T-cell (primary cell): ENCODE measurements at regions not wholly inside any gene's neighbourhood (a gene's known extent, or its start where the extent isn't known, plus 50 kb on each side); places are given as distances from the start of the nearest gene placed in this dataset.

Experiments used
- ATAC-seq, 4 experiments: fragments of 200-7000 bp in 3 of 4; fragments of 150-1000 bp in 1 of 4; cut with Tn5 transposase; replicated peaks in 1 of 4; 1 replicate in 3 of 4; 2 replicates in 1 of 4; pipeline ENCODE4 v1.10.0; 2021; ENCODE audit warnings: moderate library complexity in 3 of 4, mild to moderate bottlenecking in 2 of 4, moderate number of reproducible peaks in 1 of 4
- CTCF ChIA-PET, 2 donors: fragments of 300-600 bp; sonication (Branson Sonifier 250); formaldehyde crosslinking; loops; one replicate each; lab custom pipeline; 2022; ENCODE audit warnings: antibody characterized with exemption in 2 of 2; lab: Charles Lee
- POLR2A ChIA-PET, 2 donors: fragments of 300-600 bp; sonication (Branson Sonifier 250); formaldehyde crosslinking; loops; one replicate each; lab custom pipeline; 2022; ENCODE audit warnings: antibody characterized with exemption in 2 of 2; lab: Charles Lee
- DNase-seq, 35 experiments: peaks; one replicate each; pipeline versions ENCODE4 v3.0.0 to v3.0.0-alpha.2; 2013 to 2023
- H3K27ac ChIP-seq: one replicate; pipeline ENCODE4 v1.5.1; 2013; ENCODE audit warnings: low read length
- H3K27me3 ChIP-seq, 2 experiments: replicated peaks in 1 of 2; 1 replicate in 1 of 2; 2 replicates in 1 of 2; pipeline versions ENCODE4 v1.6.1 to v1.7.0; 2013; ENCODE audit warnings: low read length in 1 of 2, mixed read lengths in 1 of 2; ENCODE audit not compliant: control insufficient read depth in 2 of 2, insufficient read depth in 2 of 2; ENCODE audit errors: extremely low read depth in 1 of 2
- H3K36me3 ChIP-seq, 2 donors: 1 replicate in 1 of 2; 2 replicates in 1 of 2; pipeline versions ENCODE4 v1.6.1 to v1.7.0; 2013; ENCODE audit warnings: low read length in 1 of 2; ENCODE audit not compliant: control insufficient read depth in 2 of 2, insufficient read depth in 1 of 2; ENCODE audit errors: extremely low read depth in 1 of 2
- H3K4me1 ChIP-seq, 2 experiments: 1 replicate in 1 of 2; 2 replicates in 1 of 2; pipeline versions ENCODE4 v1.6.1 to v1.7.0; 2013; ENCODE audit warnings: low read length in 2 of 2, mixed read lengths in 1 of 2; ENCODE audit not compliant: insufficient read depth in 2 of 2, control insufficient read depth in 1 of 2; ENCODE audit errors: extremely low read depth in 1 of 2
- H3K4me3 ChIP-seq, 2 donors: 1 replicate in 1 of 2; 2 replicates in 1 of 2; pipeline versions ENCODE4 v1.5.1 to v1.7.0; 2013; ENCODE audit warnings: mild to moderate bottlenecking in 2 of 2, low read length in 1 of 2, moderate library complexity in 1 of 2; ENCODE audit not compliant: control insufficient read depth in 1 of 2; ENCODE audit errors: extremely low read depth in 1 of 2
- H3K9me3 ChIP-seq: 2 replicates; pipeline ENCODE4 v1.7.0; 2013
- H3K27ac Mint-ChIP-seq, 2 donors: one replicate each; pipeline ENCODE4 v1.8.0; 2020 to 2021; ENCODE audit warnings: mild to moderate bottlenecking in 2 of 2, mixed read lengths in 2 of 2
- H3K27me3 Mint-ChIP-seq, 2 donors: one replicate each; pipeline ENCODE4 v1.8.0; 2021 to 2022; ENCODE audit warnings: mixed read lengths in 2 of 2
- H3K36me3 Mint-ChIP-seq: one replicate; pipeline ENCODE4 v1.8.0; 2021; ENCODE audit warnings: mixed read lengths
- H3K4me1 Mint-ChIP-seq, 3 donors: one replicate each; pipeline ENCODE4 v1.8.0; 2020 to 2022; ENCODE audit warnings: mixed read lengths in 3 of 3, mild to moderate bottlenecking in 1 of 3
- H3K4me3 Mint-ChIP-seq, 3 donors: one replicate each; pipeline ENCODE4 v1.8.0; 2020 to 2022; ENCODE audit warnings: mild to moderate bottlenecking in 3 of 3, mixed read lengths in 3 of 3, moderate library complexity in 3 of 3
- H3K9me3 Mint-ChIP-seq, 3 donors: one replicate each; pipeline ENCODE4 v1.8.0; 2020 to 2022; ENCODE audit warnings: mixed read lengths in 3 of 3
- WGBS: methylation state at CpG from one replicate; pipeline ENCODE4 v1.1.5; 2013; ENCODE audit warnings: missing lambda C conversion rate; ENCODE audit not compliant: insufficient coverage; 5-methylcytosine and 5-hydroxymethylcytosine counted together

DNA sequence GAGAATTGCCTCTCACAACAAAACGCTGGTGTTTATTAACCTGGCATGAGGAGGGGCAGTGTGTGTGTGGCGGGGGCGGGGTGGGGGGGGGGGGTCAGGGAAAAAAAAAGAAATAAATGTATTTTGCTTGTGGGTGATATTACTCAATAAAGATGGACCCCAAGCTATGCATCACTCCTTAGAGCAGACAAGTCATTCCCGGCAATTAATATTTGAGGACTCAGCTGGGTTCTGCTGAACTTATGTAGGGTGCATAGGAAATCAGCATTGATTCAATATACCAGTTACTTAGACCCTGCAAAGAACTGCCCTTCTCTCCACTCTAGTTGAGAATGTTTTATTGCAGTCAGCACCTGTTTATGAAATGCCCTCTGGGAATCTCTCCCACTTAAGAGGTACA, 206.2 kb upstream of the MAF start:
- H3K27ac ChIP-seq = no peak overlapping the region
- ChIA-PET POLR2A (no interaction called here), CTCF (no interaction called here)
- H3K9me3 ChIP-seq = no peaks in the 10 kb centered on the region
- no peaks in the 10 kb centered on the region for H3K4me1 ChIP-seq
- no peak for DNase-seq
- no peaks in the 10 kb centered on the region for H3K36me3 ChIP-seq
- Mint-ChIP-seq H3K4me1 (no peaks in the 10 kb centered on the region), H3K36me3 (no peaks in the 10 kb centered on the region), H3K27me3 (peaks cover 12% of the 10 kb centered on the region in 2 donors), H3K4me3 (no peak overlapping the region), H3K27ac (no peak overlapping the region), H3K9me3 (peaks cover 0 to 4% (median 0%) of the 10 kb centered on the region in 3 donors)
- H3K27me3 ChIP-seq = peaks cover 0 to 2% of the 10 kb centered on the region in 2 experiments
- no CpG with 5 or more reads among the region's 4 CpGs for WGBS
- no peak for ATAC-seq
- H3K4me3 ChIP-seq = no peak overlapping the region

DNA sequence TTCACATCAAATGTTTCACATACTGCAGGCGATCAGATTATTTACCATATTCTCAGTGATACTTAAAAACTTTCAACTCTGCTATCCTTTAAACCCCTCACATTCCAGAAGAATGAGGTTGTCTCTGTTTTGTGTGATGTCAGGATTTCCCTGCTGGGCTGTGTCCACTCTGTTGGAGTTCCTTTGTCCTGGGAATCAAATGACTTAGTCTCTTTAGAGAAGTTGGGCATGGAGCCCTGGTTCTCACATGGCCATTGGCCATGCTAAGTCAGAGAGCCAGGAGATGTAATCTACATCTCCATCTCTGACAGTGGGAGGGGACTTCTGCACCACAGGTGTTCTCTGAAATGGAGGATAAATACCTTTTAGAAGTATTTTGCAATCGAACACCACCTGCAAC, 205.1 kb upstream of the MAF start:
- peaks cover 0 to 2% of the 10 kb centered on the region in 2 experiments for H3K27me3 ChIP-seq
- peaks cover 9% of the 10 kb centered on the region in 2 donors for H3K27me3 Mint-ChIP-seq
- ChIA-PET POLR2A (no interaction called here), CTCF (no interaction called here)
- H3K36me3 ChIP-seq = no peaks in the 10 kb centered on the region
- DNase-seq (no peak), ATAC-seq (no peak)
- WGBS = no CpG with 5 or more reads among the region's 2 CpGs
- H3K4me3 Mint-ChIP-seq = no peak overlapping the region
- H3K27ac ChIP-seq = no peak overlapping the region
- H3K9me3 Mint-ChIP-seq = peaks cover 0 to under 1% (median 0%) of the 10 kb centered on the region in 3 donors
- no peaks in the 10 kb centered on the region for H3K4me1 ChIP-seq
- no peak overlapping the region for H3K27ac Mint-ChIP-seq
- H3K36me3 Mint-ChIP-seq = no peaks in the 10 kb centered on the region
- no peaks in the 10 kb centered on the region for H3K9me3 ChIP-seq
- no peaks in the 10 kb centered on the region for H3K4me1 Mint-ChIP-seq
- no peak overlapping the region for H3K4me3 ChIP-seq

DNA sequence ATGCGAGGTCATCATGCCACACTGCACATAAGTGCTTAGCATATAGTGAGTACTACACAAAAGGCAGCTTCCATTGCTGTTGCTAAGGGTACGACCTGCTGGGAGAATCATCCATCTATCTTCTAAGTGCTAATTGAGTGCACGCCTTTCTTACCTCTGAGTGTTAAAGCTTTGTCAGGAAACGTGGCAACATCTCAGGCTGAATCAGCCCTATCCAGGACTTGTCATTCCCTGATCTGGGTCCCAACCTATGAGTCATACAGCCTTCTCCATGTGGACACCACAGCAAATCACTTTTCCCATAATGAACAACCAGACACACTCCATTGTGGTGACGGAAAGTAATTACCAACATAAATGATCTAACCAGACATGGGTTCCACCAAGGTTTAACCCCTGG, 201.1 kb upstream of the MAF start:
- no peak for ATAC-seq
- H3K9me3 Mint-ChIP-seq = no peaks in the 10 kb centered on the region

DNA sequence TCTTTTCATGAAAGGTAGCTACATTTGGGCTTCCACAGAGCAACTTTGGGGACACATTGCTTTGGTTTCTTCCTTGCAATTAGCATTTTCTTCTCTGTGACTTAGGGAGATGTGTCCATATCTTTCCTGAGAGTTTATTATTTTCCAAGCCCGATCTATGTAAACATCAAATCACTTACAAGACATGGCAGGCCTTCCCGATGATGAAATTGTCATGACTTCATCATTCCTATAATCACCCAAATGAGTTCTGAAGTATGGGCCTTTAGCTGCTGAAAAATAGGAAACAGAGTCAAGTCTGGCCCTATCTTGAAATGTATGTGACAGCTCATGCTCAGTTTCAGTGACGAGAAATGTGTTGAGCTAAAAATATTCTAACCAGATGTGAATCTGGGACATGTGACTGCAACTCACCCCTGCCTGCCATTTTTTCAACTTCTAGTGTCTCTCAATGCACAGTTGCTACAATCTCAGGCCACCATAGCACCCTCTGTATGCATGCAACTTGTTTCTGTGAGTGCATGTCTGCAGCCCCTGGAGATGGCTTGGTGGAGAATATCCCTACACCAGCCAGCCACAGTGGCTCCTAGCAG, 199.6 kb upstream of the MAF start:
- Histone ChIP-seq H3K27ac (no peak overlapping the region), H3K27me3 (peaks cover 0 to 9% of the 10 kb centered on the region in 2 experiments), H3K4me1 (no peaks in the 10 kb centered on the region), H3K36me3 (no peaks in the 10 kb centered on the region), H3K4me3 (no peak overlapping the region), H3K9me3 (no peaks in the 10 kb centered on the region)
- Mint-ChIP-seq H3K9me3 (no peaks in the 10 kb centered on the region), H3K4me3 (no peak overlapping the region), H3K27me3 (peaks cover 0 to 1% of the 10 kb centered on the region in 2 donors), H3K36me3 (no peaks in the 10 kb centered on the region), H3K27ac (no peak overlapping the region), H3K4me1 (no peaks in the 10 kb centered on the region)
- WGBS = 0% methylated on average over 1 of the region's 3 CpGs
- POLR2A ChIA-PET = interaction anchor here in 1 of 2 donors (0.6 kb wide), 1 partner anchor 524 kb away, joined by 3 read pairs; no protein-coding TSS in a partner anchor
- DNase-seq (no peak), ATAC-seq (no peak)
- CTCF ChIA-PET = interaction anchor here in 1 of 2 donors (0.6 kb wide), 1 partner anchor 567 kb away, joined by 3 read pairs; no protein-coding TSS in a partner anchor

More for the DNA sequence above, 201.1 kb upstream of the MAF start:
- H3K36me3 ChIP-seq = no peaks in the 10 kb centered on the region
- no peak overlapping the region for H3K27ac ChIP-seq
- no peaks in the 10 kb centered on the region for H3K4me1 ChIP-seq
- DNase-seq = no peak
- no peak overlapping the region for H3K4me3 ChIP-seq
- no peaks in the 10 kb centered on the region for H3K9me3 ChIP-seq
- POLR2A ChIA-PET = no interaction called here
- CTCF ChIA-PET = no interaction called here
- 86% methylated on average over 5 of the region's 5 CpGs for WGBS
- peaks cover 0 to 3% of the 10 kb centered on the region in 2 donors for H3K27me3 Mint-ChIP-seq
- H3K36me3 Mint-ChIP-seq = no peaks in the 10 kb centered on the region
- H3K27ac Mint-ChIP-seq = no peak overlapping the region
- H3K4me1 Mint-ChIP-seq = no peaks in the 10 kb centered on the region
- H3K27me3 ChIP-seq = peaks cover 0 to 7% of the 10 kb centered on the region in 2 experiments
- no peak overlapping the region for H3K4me3 Mint-ChIP-seq

DNA sequence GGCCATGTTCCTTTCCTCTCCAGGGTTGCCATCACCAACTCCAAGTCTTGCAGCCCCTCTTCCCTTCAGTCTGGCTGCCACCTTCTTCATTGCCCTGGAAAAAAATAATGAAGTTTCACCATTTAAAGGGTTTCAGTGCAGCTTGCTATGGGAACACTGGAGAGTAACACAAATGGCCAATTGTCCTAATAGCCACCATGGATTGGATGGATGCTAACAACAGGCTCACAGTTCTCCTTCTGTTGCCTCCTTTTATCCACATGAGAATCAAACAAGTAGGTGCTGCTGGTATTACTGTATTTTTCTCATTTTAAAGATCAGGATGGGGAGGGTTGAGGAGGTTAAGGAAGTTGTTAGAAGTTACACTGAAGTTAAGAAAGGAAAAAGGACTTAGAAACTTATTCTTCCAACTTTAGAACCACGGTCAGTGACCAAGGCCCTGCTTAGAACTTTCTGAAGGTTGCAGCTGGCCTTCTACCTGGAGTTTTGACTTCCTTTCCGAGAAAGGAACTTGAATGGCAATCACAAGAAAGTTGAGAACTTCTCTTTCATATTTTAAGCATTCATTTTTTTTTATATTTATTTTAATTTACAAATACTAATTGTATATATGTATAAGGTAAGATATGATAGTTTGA, 198.0 kb upstream of the MAF start:
- Histone ChIP-seq H3K27me3 (peaks cover 0 to 9% of the 10 kb centered on the region in 2 experiments), H3K9me3 (no peaks in the 10 kb centered on the region), H3K36me3 (no peaks in the 10 kb centered on the region), H3K4me3 (no peak overlapping the region), H3K4me1 (no peaks in the 10 kb centered on the region), H3K27ac (no peak overlapping the region)
- Mint-ChIP-seq H3K27ac (no peak overlapping the region), H3K4me1 (no peaks in the 10 kb centered on the region), H3K4me3 (no peak overlapping the region), H3K9me3 (no peaks in the 10 kb centered on the region), H3K27me3 (peaks cover 0 to 3% of the 10 kb centered on the region in 2 donors), H3K36me3 (no peaks in the 10 kb centered on the region)
- ChIA-PET POLR2A (interaction anchor here in 1 of 2 donors (0.6 kb wide), 1 partner anchor 381 kb away, joined by 4 read pairs; no protein-coding TSS in a partner anchor), CTCF (no interaction called here)
- DNase-seq (no peak), ATAC-seq (no peak)
- no CpG with 5 or more reads among the region's 2 CpGs for WGBS

DNA sequence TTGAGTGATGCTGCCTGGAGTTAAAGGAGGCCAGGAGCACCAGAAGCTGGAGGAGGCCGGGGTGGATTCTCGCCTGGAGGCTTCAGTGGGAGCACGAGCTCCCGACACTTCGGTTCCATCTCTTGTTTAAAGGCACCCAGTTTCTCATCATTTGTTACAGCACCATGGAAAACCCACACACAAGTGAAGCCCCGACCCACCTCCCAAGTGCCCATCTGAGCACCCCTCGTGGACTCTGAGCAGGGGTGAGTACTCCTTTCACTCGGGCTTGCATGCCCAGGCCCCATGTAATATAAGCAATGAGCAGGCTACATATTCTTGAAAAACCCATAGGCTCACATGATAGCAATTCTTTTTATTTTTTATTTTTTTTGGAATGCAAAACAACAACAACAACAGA, 196.9 kb upstream of the MAF start:
- ChIA-PET POLR2A (interaction anchor here in 1 of 2 donors (0.7 kb wide), 1 partner anchor 146 kb away, joined by 3 read pairs; no protein-coding TSS in a partner anchor), CTCF (no interaction called here)
- no peak for DNase-seq
- Mint-ChIP-seq H3K27ac (no peak overlapping the region), H3K4me3 (no peak overlapping the region), H3K36me3 (no peaks in the 10 kb centered on the region), H3K9me3 (no peaks in the 10 kb centered on the region), H3K4me1 (no peaks in the 10 kb centered on the region), H3K27me3 (peaks cover 0 to 3% of the 10 kb centered on the region in 2 donors)
- WGBS = no CpG with 5 or more reads among the region's 8 CpGs
- ATAC-seq = no peak
- Histone ChIP-seq H3K4me3 (no peak overlapping the region), H3K27me3 (peaks cover 0 to 9% of the 10 kb centered on the region in 2 experiments), H3K9me3 (no peaks in the 10 kb centered on the region), H3K36me3 (no peaks in the 10 kb centered on the region), H3K27ac (no peak overlapping the region), H3K4me1 (no peaks in the 10 kb centered on the region)
